EH (cell line): ENCODE measurements at regions not wholly inside any gene's neighbourhood (a gene's known extent, or its start where the extent isn't known, plus 50 kb on each side); places are given as distances from the start of the nearest gene placed in this dataset.
"Not testable (repeated sequence)": the region's sequence is repeated elsewhere in the genome, so short reads cannot be mapped to it uniquely, and the experiment has no call there.

Source experiments
- DNase-seq: peaks from one replicate; pipeline ENCODE4 v3.0.0-alpha.2; 2015; ENCODE audit warnings: low read depth

GRCh38 chr4:167831855-167832254 lies 260.5 kb upstream of the ANXA10 start:
- no peak for DNase-seq

- DNase-seq = no peak
Measured at GRCh38 chr4:167838686-167839085, 253.7 kb upstream of the ANXA10 start.

GRCh38 chr4:167842487-167842886 lies 249.8 kb upstream of the ANXA10 start:
- DNase-seq = no peak

- DNase-seq = no peak
Measured at GRCh38 chr4:167854881-167855280, 237.5 kb upstream of the ANXA10 start.

- not testable (repeated sequence) for DNase-seq
Measured at GRCh38 chr4:167858127-167858526, 234.2 kb upstream of the ANXA10 start.

- no peak for DNase-seq
Measured at GRCh38 chr4:167867191-167867590, 225.1 kb upstream of the ANXA10 start.

- no peak for DNase-seq
Measured at GRCh38 chr4:167868163-167868562, 224.2 kb upstream of the ANXA10 start.

- DNase-seq = no peak
Measured at GRCh38 chr4:167873496-167873895, 218.8 kb upstream of the ANXA10 start.

- not testable (repeated sequence) for DNase-seq
Measured at GRCh38 chr4:167876091-167876490, 216.2 kb upstream of the ANXA10 start.

- DNase-seq = not testable (repeated sequence)
Measured at GRCh38 chr4:167877826-167878225, 214.5 kb upstream of the ANXA10 start.

- DNase-seq = peak; percentile 43
Measured at GRCh38 chr4:167883266-167883665, 209.1 kb upstream of the ANXA10 start.

- DNase-seq = no peak
Measured at GRCh38 chr4:167885071-167885470, 207.3 kb upstream of the ANXA10 start.

- no peak for DNase-seq
Measured at GRCh38 chr4:167885872-167886271, 206.5 kb upstream of the ANXA10 start.

- DNase-seq = no peak
Measured at GRCh38 chr4:167887726-167888125, 204.6 kb upstream of the ANXA10 start.

- no peak for DNase-seq
Measured at GRCh38 chr4:167890226-167890625, 202.1 kb upstream of the ANXA10 start.

- no peak for DNase-seq
Measured at GRCh38 chr4:167893531-167893930, 198.8 kb upstream of the ANXA10 start.

- DNase-seq = not testable (repeated sequence)
Measured at GRCh38 chr4:167896260-167896659, 196.1 kb upstream of the ANXA10 start.

GRCh38 chr4:167897116-167897515 lies 195.2 kb upstream of the ANXA10 start:
- DNase-seq = peak; percentile 57

- DNase-seq = peak; percentile 46
Measured at GRCh38 chr4:167903291-167903721, 189.0 kb upstream of the ANXA10 start.

- DNase-seq = peak; percentile 50
Measured at GRCh38 chr4:167906851-167907250, 185.5 kb upstream of the ANXA10 start.

GRCh38 chr4:167908816-167909215 lies 183.5 kb upstream of the ANXA10 start:
- no peak for DNase-seq

- not testable (repeated sequence) for DNase-seq
Measured at GRCh38 chr4:167912535-167912934, 179.8 kb upstream of the ANXA10 start.

- no peak for DNase-seq
Measured at GRCh38 chr4:167918077-167918476, 174.3 kb upstream of the ANXA10 start.

- DNase-seq = no peak
Measured at GRCh38 chr4:167930166-167930565, 162.2 kb upstream of the ANXA10 start.

- no peak for DNase-seq
Measured at GRCh38 chr4:167934216-167934615, 158.1 kb upstream of the ANXA10 start.
